NCI-H1436 treated with DMSO at 0.1 percent for 48 hours (cell line): ENCODE measurements at regions not wholly inside any gene's neighbourhood (a gene's known extent, or its start where the extent isn't known, plus 50 kb on each side); places are given as distances from the start of the nearest gene placed in this dataset.
"Not testable (repeated sequence)": the region's sequence is repeated elsewhere in the genome, so short reads cannot be mapped to it uniquely, and the experiment has no call there.

ENCODE experiments used
- DNase-seq: peaks from one replicate; lab custom pipeline; 2025; lab: John Stamatoyannopoulos, UW

GRCh38 chr6:109255087-109255486 is 127.2 kb downstream of the CD164 start:
- DNase-seq: no peak

GRCh38 chr6:109253366-109253765 is 128.9 kb downstream of the CD164 start:
- no peak for DNase-seq

GRCh38 chr6:109252261-109253041 is 129.8 kb downstream of the CD164 start:
- no peak for DNase-seq

- DNase-seq: no peak
These were observed 130.4 kb downstream of the CD164 start for GRCh38 chr6:109251839-109252238.

- not testable (repeated sequence) for DNase-seq
These were observed 131.6 kb downstream of the CD164 start for GRCh38 chr6:109250544-109251156.

- no peak for DNase-seq
These were observed 138.1 kb downstream of the CD164 start for GRCh38 chr6:109243863-109244825.

GRCh38 chr6:109242925-109243324 is 139.3 kb downstream of the CD164 start:
- DNase-seq: no peak

GRCh38 chr6:109242029-109242428 is 140.2 kb downstream of the CD164 start:
- DNase-seq: no peak

- no peak for DNase-seq
These were observed 141.1 kb downstream of the CD164 start for GRCh38 chr6:109241199-109241598.

- no peak for DNase-seq
These were observed 141.7 kb downstream of the CD164 start for GRCh38 chr6:109240370-109241084.

- DNase-seq: no peak
These were observed 142.5 kb downstream of the CD164 start for GRCh38 chr6:109239651-109240321.

GRCh38 chr6:109239160-109239559 is 143.1 kb downstream of the CD164 start:
- DNase-seq: no peak

GRCh38 chr6:109238396-109238795 is 143.1 kb downstream of the CEP57L1 start:
- no peak for DNase-seq

- no peak for DNase-seq
These were observed 142.7 kb downstream of the CEP57L1 start for GRCh38 chr6:109237986-109238329.

- no peak for DNase-seq
These were observed 142.0 kb downstream of the CEP57L1 start for GRCh38 chr6:109237077-109237985.

GRCh38 chr6:109236115-109237076 is 141.1 kb downstream of the CEP57L1 start:
- DNase-seq: peak; percentile 13

GRCh38 chr6:109235481-109236038 is 140.3 kb downstream of the CEP57L1 start:
- DNase-seq: no peak

GRCh38 chr6:109230453-109230852 is 135.1 kb downstream of the CEP57L1 start:
- no peak for DNase-seq

- no peak for DNase-seq
These were observed 134.2 kb downstream of the CEP57L1 start for GRCh38 chr6:109229536-109229935.
